RWPE2 (cell line): ENCODE measurements at regions not wholly inside any gene's neighbourhood (a gene's known extent, or its start where the extent isn't known, plus 50 kb on each side); places are given as distances from the start of the nearest gene placed in this dataset.

Experiments
- ATAC-seq: fragments of 200-7000 bp; cut with Tn5 transposase; 3 replicates; pipeline ENCODE4 v1.9.1; 2021; ENCODE audit warnings: low read depth
- DNase-seq: peaks from one replicate; pipeline ENCODE4 v3.0.0-alpha.2; 2020; ENCODE audit warnings: low spot score
- H3K27ac ChIP-seq: fragments of 450-650 bp; 2 replicates; pipeline ENCODE4 v1.5.1; 2017; ENCODE audit warnings: mild to moderate bottlenecking; ENCODE audit not compliant: poor library complexity, severe bottlenecking
- H3K27me3 ChIP-seq: fragments of 250-450 bp; sonication (Bioruptor Pico); 2 replicates; pipeline ENCODE4 v1.5.1; 2021; ENCODE audit warnings: mild to moderate bottlenecking, moderate library complexity; ENCODE audit not compliant: insufficient read depth, poor library complexity, severe bottlenecking
- H3K36me3 ChIP-seq: fragments of 250-450 bp; sonication (Bioruptor Pico); 2 replicates; pipeline ENCODE4 v1.5.1; 2020; ENCODE audit warnings: low read depth, mild to moderate bottlenecking, moderate library complexity
- H3K4me1 ChIP-seq: fragments of 250-450 bp; sonication (Bioruptor Pico); 2 replicates; pipeline ENCODE4 v1.5.1; 2021; ENCODE audit warnings: mild to moderate bottlenecking, moderate library complexity; ENCODE audit not compliant: insufficient read depth, poor library complexity, severe bottlenecking
- H3K4me3 ChIP-seq: fragments of 250-450 bp; sonication (Bioruptor Pico); 2 replicates; pipeline ENCODE4 v1.5.1; 2021; ENCODE audit warnings: mild to moderate bottlenecking, moderate library complexity; ENCODE audit not compliant: severe bottlenecking
- H3K9me3 ChIP-seq: fragments of 250-450 bp; sonication (Bioruptor Pico); 2 replicates; pipeline ENCODE4 v1.5.1; 2021; ENCODE audit warnings: mild to moderate bottlenecking, moderate library complexity; ENCODE audit not compliant: severe bottlenecking
- TF ChIP-seq, protein P1 (sequence below): fragments of 450-650 bp; IDR thresholded peaks from one replicate; pipeline ENCODE4 v1.5.1; 2017; ENCODE audit warnings: mild to moderate bottlenecking, moderate library complexity; ENCODE audit not compliant: poor library complexity, severe bottlenecking

DNA sequence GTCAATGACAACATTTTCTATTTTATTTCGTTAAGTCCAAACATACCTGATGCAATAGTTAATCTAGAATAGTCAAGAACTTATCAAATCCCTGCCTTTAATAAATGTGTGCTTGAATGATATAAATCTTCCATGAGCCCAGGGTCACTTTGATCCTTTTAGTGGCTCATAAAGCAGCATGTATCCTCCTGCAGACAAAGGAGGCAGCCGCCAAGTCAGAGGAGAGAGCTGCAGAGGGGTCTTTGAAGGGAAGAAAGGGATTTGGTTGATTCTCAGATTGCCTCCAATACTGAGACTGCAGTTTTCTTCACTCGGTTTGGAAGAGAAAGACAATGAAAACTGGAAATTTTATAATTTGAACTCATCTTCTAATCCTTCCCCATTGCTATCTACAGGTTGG, 378.4 kb upstream of the PIK3C3 start:
- H3K27ac ChIP-seq = no peak overlapping the region
- DNase-seq (no peak), ATAC-seq (no peak)
- H3K9me3 ChIP-seq = no peaks in the 10 kb centered on the region
- TF ChIP-seq, protein P1, sequence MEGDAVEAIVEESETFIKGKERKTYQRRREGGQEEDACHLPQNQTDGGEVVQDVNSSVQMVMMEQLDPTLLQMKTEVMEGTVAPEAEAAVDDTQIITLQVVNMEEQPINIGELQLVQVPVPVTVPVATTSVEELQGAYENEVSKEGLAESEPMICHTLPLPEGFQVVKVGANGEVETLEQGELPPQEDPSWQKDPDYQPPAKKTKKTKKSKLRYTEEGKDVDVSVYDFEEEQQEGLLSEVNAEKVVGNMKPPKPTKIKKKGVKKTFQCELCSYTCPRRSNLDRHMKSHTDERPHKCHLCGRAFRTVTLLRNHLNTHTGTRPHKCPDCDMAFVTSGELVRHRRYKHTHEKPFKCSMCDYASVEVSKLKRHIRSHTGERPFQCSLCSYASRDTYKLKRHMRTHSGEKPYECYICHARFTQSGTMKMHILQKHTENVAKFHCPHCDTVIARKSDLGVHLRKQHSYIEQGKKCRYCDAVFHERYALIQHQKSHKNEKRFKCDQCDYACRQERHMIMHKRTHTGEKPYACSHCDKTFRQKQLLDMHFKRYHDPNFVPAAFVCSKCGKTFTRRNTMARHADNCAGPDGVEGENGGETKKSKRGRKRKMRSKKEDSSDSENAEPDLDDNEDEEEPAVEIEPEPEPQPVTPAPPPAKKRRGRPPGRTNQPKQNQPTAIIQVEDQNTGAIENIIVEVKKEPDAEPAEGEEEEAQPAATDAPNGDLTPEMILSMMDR = no peak
- no peaks in the 10 kb centered on the region for H3K36me3 ChIP-seq
- H3K27me3 ChIP-seq = no peaks in the 10 kb centered on the region
- H3K4me1 ChIP-seq = no peaks in the 10 kb centered on the region
- no peak overlapping the region for H3K4me3 ChIP-seq

DNA sequence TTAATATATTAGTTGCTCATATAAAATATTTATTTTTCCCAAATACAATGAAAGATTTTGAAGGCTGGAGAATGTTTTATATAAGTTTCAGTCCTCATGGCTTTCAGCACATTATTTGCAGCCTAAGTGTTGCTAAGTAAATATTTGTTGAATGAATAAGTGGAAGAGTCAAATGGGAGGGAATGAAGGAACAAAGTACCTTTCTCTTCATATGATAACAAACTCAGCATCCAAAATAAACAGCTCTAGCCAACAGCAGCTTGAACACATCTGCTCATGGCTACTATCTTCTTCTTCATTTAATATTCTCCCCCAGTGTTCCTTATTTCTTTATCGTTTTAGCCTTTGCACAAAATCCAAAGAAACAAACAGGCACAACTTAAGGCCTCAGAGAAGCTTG, 385.2 kb upstream of the PIK3C3 start:
- Histone ChIP-seq H3K4me3 (no peak overlapping the region), H3K9me3 (no peaks in the 10 kb centered on the region), H3K27ac (no peak overlapping the region), H3K4me1 (no peaks in the 10 kb centered on the region), H3K27me3 (no peaks in the 10 kb centered on the region), H3K36me3 (no peaks in the 10 kb centered on the region)
- TF ChIP-seq, protein P1 = no peak
- DNase-seq (no peak), ATAC-seq (no peak)

DNA sequence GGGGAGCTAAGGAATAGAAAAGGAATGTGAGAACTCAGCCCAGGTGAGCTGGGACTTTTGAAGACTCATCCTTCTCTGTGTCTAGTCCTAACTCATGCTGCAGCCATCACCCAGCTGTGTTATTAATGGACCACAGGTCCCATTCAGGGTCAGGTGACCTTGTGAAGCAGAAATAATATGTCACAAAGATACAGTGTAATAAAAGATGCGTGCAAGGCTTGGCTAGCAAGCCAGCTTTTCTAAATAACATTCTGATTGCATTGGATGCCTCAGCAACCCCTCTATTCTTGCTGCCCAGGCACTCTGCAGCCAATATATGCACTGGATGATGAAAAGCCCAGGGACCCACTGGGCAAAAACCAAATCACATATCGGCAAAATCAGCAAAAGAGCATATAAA, 393.1 kb upstream of the PIK3C3 start:
- Histone ChIP-seq H3K9me3 (no peaks in the 10 kb centered on the region), H3K4me3 (no peak overlapping the region), H3K27ac (no peak overlapping the region), H3K27me3 (no peaks in the 10 kb centered on the region), H3K36me3 (no peaks in the 10 kb centered on the region), H3K4me1 (no peaks in the 10 kb centered on the region)
- DNase-seq = no peak
- ATAC-seq = no peak
- TF ChIP-seq, protein P1 = no peak

DNA sequence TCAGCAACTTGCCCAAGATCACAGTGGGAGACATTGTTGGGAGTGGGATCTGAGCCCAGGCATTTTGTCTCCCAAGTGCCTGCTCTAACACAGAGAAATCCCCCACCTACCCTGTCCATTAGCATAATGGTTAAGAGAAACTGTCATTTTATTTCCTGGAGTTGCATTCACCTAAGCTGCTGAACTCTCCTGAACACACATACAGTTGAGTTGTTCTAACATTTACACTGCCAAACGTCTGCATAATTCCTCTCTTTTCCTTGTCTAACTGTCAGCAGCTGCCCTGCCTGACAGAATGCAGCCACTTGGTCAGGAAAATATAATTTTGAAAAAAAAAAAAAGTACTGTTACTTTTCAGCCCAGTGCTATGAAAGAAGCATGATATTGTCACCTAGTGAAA, 396.3 kb upstream of the PIK3C3 start:
- Histone ChIP-seq H3K36me3 (no peaks in the 10 kb centered on the region), H3K27ac (no peak overlapping the region), H3K9me3 (no peaks in the 10 kb centered on the region), H3K27me3 (no peaks in the 10 kb centered on the region), H3K4me1 (no peaks in the 10 kb centered on the region), H3K4me3 (no peak overlapping the region)
- DNase-seq = no peak
- no peak for ATAC-seq
- TF ChIP-seq, protein P1 = no peak

DNA sequence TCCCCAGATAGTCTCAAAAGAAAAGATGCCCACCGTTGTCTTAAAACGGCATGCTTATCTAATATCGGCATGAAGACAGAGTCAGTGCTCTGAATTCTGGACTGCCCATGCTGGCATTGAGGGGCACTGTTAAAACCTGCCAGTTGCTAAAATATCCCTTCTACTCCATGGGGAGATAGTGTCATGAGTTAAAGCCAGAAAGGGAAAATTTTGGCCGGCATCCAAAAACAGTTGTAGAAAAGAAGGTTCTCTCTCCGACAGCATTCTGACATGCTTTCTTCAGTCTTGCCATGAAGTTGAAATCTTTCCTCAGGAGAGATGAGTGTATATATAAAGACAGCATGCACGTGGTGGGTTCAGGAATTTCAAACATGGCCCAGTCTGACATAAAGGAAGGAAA, 401.3 kb upstream of the PIK3C3 start:
- TF ChIP-seq, protein P1 = no peak

More for the DNA sequence above, 401.3 kb upstream of the PIK3C3 start:
- Histone ChIP-seq H3K4me3 (no peak overlapping the region), H3K4me1 (no peaks in the 10 kb centered on the region), H3K36me3 (no peaks in the 10 kb centered on the region), H3K9me3 (no peaks in the 10 kb centered on the region), H3K27me3 (no peaks in the 10 kb centered on the region), H3K27ac (no peak overlapping the region)
- no peak for ATAC-seq
- DNase-seq = no peak
